HUES6 (cell line): ENCODE measurements at regions not wholly inside any gene's neighbourhood (a gene's known extent, or its start where the extent isn't known, plus 50 kb on each side); places are given as distances from the start of the nearest gene placed in this dataset.

ENCODE experiments used
- H3K27ac ChIP-seq: 2 replicates; pipeline ENCODE4 v1.7.0; 2013; ENCODE audit warnings: low read depth, mild to moderate bottlenecking, low read length, inconsistent platforms
- H3K27me3 ChIP-seq: 2 replicates; pipeline ENCODE4 v1.6.1; 2013; ENCODE audit warnings: low read length; ENCODE audit not compliant: control insufficient read depth, insufficient read depth
- H3K36me3 ChIP-seq: 2 replicates; pipeline ENCODE4 v1.6.1; 2013; ENCODE audit warnings: low read length; ENCODE audit not compliant: control insufficient read depth, insufficient read depth
- H3K4me1 ChIP-seq: 2 replicates; pipeline ENCODE4 v1.6.1; 2013; ENCODE audit warnings: low read length; ENCODE audit not compliant: control insufficient read depth, insufficient read depth
- H3K4me3 ChIP-seq: 2 replicates; pipeline ENCODE4 v1.5.1; 2013; ENCODE audit warnings: low read depth, low read length
- H3K9ac ChIP-seq: one replicate; pipeline ENCODE4 v1.6.1; 2013; ENCODE audit warnings: mild to moderate bottlenecking, low read length
- H3K9me3 ChIP-seq: 2 replicates; pipeline ENCODE4 v1.6.1; 2013; ENCODE audit warnings: low read depth, low read length; ENCODE audit not compliant: control insufficient read depth, insufficient read depth

DNA sequence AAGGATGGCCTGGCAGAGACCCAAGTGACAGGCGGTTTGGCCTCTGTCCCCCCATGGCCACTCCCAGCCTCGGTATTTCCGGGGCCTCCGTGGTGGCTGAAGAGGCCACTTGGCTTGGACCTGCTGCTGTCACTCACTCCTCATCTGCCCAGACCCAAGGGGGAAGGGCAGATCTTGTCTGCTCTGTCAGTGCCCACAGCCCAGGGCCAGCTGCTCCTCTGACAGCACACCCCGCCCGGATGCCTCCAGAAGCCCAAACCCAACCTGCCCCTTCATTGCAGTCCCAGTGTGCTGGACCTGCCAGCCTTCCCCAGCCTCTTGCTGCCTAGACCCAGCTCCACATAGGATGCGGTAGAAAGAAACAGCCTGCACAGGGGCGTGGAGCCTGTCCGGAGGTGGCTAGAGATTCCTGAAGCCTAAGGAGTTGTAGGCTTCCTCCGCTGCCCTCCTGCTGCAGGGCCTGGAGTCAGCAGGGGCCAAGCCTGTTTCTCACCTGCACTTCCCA lies 52.0 kb downstream of the MAGEF1 start:
- no peak overlapping the region for H3K4me3 ChIP-seq
- H3K27me3 ChIP-seq, result no peaks in the 10 kb centered on the region
- no peaks in the 10 kb centered on the region for H3K9me3 ChIP-seq
- peak overlapping the region; percentile 6 for H3K9ac ChIP-seq
- H3K4me1 ChIP-seq, result peaks cover 58% of the 10 kb centered on the region
- no peaks in the 10 kb centered on the region for H3K36me3 ChIP-seq
- no peak overlapping the region; the same call in 1 of the 2 replicates for H3K27ac ChIP-seq

DNA sequence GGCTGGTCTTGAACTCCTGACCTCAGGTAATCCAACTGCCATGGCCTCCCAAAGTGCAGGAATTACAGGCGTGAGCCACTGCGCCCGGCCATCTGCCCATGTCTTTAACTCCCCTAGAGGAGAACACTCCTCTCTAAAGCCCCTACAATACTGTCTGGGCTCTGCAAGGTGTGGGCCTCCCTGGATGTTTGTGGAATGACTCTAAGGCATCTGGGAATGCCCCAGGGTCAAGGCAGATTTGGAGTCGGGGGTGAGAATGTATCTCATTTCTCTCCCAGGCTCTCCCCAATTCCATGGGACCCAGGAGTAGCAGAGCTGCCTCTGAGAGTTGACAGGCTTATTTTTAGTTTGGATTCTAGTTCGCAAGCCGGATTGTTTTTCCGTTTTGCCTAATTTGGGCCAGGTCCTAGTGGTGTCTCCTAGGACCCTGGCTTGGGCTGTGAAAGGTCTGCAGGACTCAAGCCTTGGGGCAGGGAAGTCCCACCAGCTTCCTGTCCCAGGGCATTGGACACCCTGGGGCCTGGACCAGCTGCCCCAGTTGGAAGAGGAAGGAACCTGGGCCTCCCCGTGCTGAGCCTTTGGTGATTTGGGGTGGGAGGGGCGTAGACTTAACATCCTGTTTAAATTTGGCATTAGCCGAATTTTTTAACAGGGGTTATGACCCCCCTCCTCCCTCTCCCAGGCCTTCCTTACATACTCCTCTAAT lies 53.5 kb downstream of the MAGEF1 start:
- Histone ChIP-seq H3K9ac (no peak overlapping the region), H3K27ac (no peak overlapping the region; the same call in 1 of the 2 replicates), H3K27me3 (no peaks in the 10 kb centered on the region), H3K4me1 (peaks cover 52% of the 10 kb centered on the region), H3K4me3 (no peak overlapping the region), H3K9me3 (peaks cover 4% of the 10 kb centered on the region), H3K36me3 (no peaks in the 10 kb centered on the region)

DNA sequence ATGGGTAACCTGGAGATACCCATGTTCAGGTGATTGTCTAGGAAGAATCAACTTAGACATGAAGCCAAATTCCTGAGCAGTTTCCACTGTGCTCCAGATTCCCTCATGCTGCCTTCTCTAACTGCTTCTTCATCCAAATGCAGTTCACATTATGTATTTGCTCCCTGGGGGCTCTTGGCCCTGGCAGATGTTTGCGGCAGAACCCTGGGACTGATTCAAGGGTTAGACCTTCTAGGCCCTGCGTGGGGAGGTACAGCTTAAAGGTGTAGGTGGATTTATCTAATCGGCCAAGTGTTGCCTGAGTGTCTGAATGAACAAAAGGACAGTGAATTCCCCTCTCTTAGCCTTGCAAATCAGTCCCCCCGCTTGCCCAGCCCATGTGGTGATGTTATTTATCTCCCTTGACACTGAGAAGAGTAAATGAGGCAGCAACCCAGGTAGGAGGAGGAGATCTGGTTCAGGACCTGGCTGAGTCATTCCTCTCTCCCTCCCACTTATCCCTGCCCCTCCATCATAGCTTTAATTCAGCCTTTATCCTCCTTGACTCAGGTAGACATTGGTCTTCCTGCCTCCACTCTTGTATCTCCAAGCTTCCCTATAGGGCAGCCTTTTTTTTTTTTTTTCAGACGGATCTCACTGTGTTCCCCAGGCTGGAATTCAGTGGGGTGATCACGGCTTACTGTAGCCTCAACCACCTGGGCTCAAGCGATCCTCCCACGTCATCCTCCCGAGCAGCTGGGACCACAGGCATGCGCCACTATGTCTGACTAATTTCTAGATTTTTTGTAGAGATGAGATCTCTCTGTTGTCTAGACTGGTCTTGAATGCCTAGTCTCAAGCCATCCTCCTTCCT lies 54.8 kb downstream of the MAGEF1 start:
- Histone ChIP-seq H3K9ac (no peak overlapping the region), H3K4me1 (peaks cover 50% of the 10 kb centered on the region), H3K27me3 (no peaks in the 10 kb centered on the region), H3K36me3 (no peaks in the 10 kb centered on the region), H3K27ac (no peak overlapping the region), H3K4me3 (no peak overlapping the region), H3K9me3 (peaks cover 4% of the 10 kb centered on the region)

DNA sequence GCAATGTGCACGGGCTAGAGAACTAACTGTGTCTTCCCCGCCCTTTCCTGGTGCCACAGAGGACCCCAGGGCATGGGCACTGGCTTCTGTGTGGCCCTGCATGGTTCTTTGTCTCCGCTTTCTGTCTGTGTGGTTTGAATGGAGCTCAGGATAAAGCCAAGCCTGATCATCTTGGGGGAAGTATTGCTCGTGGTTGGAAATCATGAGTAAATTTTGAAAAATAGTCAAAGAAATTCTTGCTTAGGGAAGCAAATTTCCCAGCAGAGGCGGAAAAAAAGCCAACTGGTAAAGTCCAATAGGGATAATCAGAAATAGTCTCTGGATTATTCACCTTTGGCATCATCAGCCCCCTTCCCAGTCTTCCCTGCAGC lies 55.4 kb downstream of the MAGEF1 start:
- Histone ChIP-seq H3K9ac (no peak overlapping the region), H3K9me3 (peaks cover 4% of the 10 kb centered on the region), H3K27ac (no peak overlapping the region), H3K36me3 (no peaks in the 10 kb centered on the region), H3K4me3 (no peak overlapping the region), H3K4me1 (peaks cover 47% of the 10 kb centered on the region), H3K27me3 (no peaks in the 10 kb centered on the region)

DNA sequence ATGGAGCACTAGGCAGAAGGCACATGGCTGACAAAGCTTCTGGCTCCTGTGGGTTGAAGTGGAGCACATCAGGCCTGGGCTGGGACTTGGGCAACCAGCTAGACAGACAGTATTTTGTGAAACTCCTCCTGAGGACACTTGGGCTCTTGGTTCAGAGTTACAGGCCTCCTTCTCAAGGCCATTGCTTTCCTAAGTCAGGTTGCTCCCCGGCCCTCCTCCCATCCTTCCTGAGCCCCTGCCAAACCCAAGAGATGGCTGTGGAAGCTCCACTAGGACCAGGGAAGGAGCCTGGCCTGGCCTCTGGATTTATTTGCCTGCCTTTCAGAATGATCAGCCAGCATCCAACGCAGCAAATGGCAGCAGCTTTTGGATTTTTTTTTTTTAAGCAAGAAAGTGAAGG lies 56.3 kb downstream of the MAGEF1 start:
- no peaks in the 10 kb centered on the region for H3K36me3 ChIP-seq
- H3K27me3 ChIP-seq, result no peaks in the 10 kb centered on the region
- peaks cover 44% of the 10 kb centered on the region for H3K4me1 ChIP-seq
- H3K27ac ChIP-seq, result no peak overlapping the region
- peaks cover 4% of the 10 kb centered on the region for H3K9me3 ChIP-seq
- no peak overlapping the region for H3K9ac ChIP-seq
- H3K4me3 ChIP-seq, result no peak overlapping the region

DNA sequence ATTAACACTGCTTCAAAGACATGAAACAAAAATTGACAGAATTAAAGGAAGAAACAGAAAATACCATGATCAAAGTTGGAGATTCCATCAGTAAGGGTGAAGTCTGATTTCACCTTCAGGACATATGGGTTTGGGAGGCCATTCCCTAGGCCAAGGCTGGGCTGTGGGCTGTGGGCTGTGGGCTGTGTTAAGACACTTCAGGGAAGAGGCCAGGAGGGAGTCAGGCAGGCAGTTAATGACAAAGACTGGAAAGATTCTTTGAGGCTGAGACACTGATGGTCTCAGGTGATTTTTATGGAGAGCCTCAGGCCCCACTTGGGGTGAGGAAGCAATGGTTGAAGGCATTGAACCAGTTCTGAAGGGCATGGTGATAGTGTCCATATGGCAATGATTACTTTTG lies 57.5 kb downstream of the MAGEF1 start:
- no peak overlapping the region for H3K4me3 ChIP-seq
- H3K9ac ChIP-seq, result no peak overlapping the region
- H3K27me3 ChIP-seq, result no peaks in the 10 kb centered on the region
- peaks cover 4% of the 10 kb centered on the region for H3K9me3 ChIP-seq
- peaks cover 32% of the 10 kb centered on the region for H3K4me1 ChIP-seq
- no peaks in the 10 kb centered on the region for H3K36me3 ChIP-seq
- H3K27ac ChIP-seq, result no peak overlapping the region

DNA sequence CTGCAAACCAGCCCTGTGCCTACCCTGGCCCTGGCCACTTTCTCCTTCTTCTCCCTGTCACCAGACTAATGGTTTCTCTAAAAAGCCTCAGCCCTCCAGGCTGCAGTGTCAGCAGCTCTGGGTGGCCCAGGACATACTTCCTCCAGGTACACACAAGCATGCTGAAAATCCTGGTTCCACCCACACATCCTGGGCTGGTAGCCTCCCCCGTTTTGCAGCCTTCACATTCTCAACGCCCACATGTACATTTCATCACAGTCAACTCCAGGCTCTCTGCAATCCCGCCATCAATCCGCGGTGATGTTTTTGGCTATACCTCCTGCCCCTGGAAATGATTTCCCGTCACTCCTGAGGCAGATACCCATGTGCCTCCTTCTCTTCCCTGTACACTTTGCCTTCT lies 59.4 kb downstream of the MAGEF1 start:
- no peak overlapping the region for H3K27ac ChIP-seq
- no peaks in the 10 kb centered on the region for H3K36me3 ChIP-seq
- H3K9me3 ChIP-seq, result peaks cover 4% of the 10 kb centered on the region
- H3K4me1 ChIP-seq, result peaks cover 25% of the 10 kb centered on the region
- no peaks in the 10 kb centered on the region for H3K27me3 ChIP-seq
- no peak overlapping the region for H3K9ac ChIP-seq
- H3K4me3 ChIP-seq, result no peak overlapping the region

DNA sequence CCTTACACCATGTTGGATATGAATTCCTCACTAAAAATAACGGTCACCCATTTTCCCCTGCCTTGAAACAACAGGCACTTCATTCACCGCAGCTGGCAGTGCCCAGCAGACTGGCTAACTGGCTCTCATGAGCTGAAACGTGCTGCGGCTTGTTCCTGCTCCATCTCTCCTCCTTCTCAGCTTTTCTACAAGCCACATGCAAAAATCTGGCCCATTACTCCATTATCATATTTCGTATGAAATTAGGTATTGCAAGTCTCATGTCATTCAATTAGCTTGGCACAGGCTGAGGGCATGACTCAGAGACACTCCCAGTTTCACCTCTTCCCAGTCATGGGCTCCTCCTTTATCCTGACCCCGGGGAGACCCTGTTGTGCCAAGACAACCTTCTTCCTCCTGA lies 60.0 kb downstream of the MAGEF1 start:
- no peaks in the 10 kb centered on the region for H3K36me3 ChIP-seq
- no peaks in the 10 kb centered on the region for H3K27me3 ChIP-seq
- peaks cover 19% of the 10 kb centered on the region for H3K4me1 ChIP-seq
- H3K9ac ChIP-seq, result no peak overlapping the region
- no peak overlapping the region for H3K27ac ChIP-seq
- H3K4me3 ChIP-seq, result no peak overlapping the region
- peaks cover 4% of the 10 kb centered on the region for H3K9me3 ChIP-seq

DNA sequence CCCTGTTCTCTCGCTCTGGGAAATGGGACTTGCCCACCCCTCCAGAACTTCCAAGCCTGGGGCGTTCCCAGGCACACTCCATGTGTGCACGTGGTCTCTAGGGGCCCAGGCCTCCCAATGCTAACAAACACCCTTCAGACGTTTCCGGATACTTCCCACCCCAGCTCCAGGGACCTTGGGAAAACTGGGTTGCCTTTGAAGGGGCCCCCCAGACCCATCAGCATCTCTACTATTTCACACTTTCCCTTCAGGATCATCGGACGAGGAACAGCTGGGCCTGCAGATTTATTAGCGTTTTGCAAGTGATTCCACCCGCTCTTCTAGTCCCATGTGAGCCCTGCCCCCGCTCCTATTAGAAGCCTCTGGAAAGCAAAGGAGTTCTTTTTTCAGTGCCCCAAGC lies 63.2 kb downstream of the MAGEF1 start:
- Histone ChIP-seq H3K4me3 (no peak overlapping the region), H3K27me3 (no peaks in the 10 kb centered on the region)

DNA sequence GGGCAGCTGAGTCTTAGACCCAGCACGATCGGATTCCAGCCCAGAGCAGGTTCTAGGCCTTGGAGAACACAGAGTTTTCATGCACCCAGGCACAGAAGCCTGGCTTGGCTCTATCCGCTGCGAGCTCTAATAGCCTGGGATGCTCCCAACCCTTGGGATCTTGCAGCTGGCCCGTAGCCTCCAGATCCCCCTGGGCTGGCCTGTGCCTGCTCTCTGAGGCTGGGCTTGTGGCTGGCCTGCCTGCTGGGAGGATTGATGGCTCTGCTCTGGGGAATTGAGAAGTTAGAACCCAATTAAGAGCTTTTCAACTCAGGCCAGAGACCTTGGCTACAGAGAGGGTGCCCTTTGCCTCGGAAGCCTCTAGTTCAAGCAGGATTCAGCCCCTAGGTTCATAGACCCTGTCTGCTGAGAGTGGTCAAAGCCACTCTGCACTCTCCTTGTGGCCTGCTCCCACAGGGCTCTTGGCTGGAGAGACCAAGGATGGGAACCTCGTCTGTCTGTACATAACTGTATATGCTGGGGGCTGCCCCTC lies 64.4 kb downstream of the MAGEF1 start:
- no peak overlapping the region for H3K9ac ChIP-seq
- no peaks in the 10 kb centered on the region for H3K27me3 ChIP-seq
- H3K9me3 ChIP-seq, result no peaks in the 10 kb centered on the region
- no peaks in the 10 kb centered on the region for H3K36me3 ChIP-seq
- no peak overlapping the region for H3K27ac ChIP-seq
- H3K4me3 ChIP-seq, result no peak overlapping the region
- H3K4me1 ChIP-seq, result peaks cover 35% of the 10 kb centered on the region; the same call in 1 of the 2 replicates

More for the DNA sequence above, 63.2 kb downstream of the MAGEF1 start:
- Histone ChIP-seq H3K9me3 (no peaks in the 10 kb centered on the region), H3K36me3 (no peaks in the 10 kb centered on the region), H3K4me1 (peaks cover 26% of the 10 kb centered on the region; the same call in 1 of the 2 replicates), H3K27ac (no peak overlapping the region), H3K9ac (no peak overlapping the region)

DNA sequence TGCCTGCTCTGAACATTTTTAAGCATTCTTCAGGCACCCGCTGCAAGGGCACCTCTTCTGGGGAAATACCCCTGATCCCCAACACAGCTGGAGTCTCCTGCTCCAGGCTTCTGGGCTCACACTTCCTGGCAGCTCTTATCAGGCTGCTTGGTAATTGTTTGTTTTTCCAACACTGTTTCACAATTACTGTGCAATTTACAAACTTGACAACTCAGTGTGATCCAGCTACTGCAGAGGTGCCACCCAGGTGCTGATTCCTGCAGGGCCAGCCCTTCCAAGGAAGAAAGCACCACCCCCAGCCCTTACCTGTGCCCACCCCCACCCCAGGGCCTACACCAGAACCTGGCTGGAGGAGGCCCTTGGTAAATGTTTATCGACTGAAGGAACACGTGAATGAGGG lies 66.5 kb downstream of the MAGEF1 start:
- H3K36me3 ChIP-seq, result no peaks in the 10 kb centered on the region
- H3K27ac ChIP-seq, result no peak overlapping the region
- no peaks in the 10 kb centered on the region for H3K27me3 ChIP-seq
- H3K9ac ChIP-seq, result no peak overlapping the region
- no peaks in the 10 kb centered on the region for H3K9me3 ChIP-seq
- H3K4me3 ChIP-seq, result no peak overlapping the region
- peaks cover 36% of the 10 kb centered on the region; the same call in 1 of the 2 replicates for H3K4me1 ChIP-seq
